Lower leg skin (tissue), 4 donors: ENCODE measurements at regions not wholly inside any gene's neighbourhood (a gene's known extent, or its start where the extent isn't known, plus 50 kb on each side); places are given as distances from the start of the nearest gene placed in this dataset.

Source experiments
- DNase-seq, 2 donors: peaks; one replicate each; pipeline ENCODE4 v3.0.0-alpha.2; 2019; ENCODE audit warnings: low spot score in 2 of 2
- H3K4me3 ChIP-seq: fragments of 200-600 bp; sonication (generic); 2 replicates; pipeline ENCODE4 v1.5.1; 2017; ENCODE audit warnings: mild to moderate bottlenecking, low read depth; ENCODE audit not compliant: poor library complexity, severe bottlenecking
- CTCF ChIP-seq, 3 donors: fragments of 450-650 bp; IDR thresholded peaks; one replicate each; pipeline ENCODE4 v1.5.1; 2016; ENCODE audit warnings: antibody characterized with exemption in 3 of 3, mild to moderate bottlenecking in 3 of 3, moderate library complexity in 2 of 3
- POLR2A ChIP-seq, 2 donors: fragments of 450-650 bp; IDR thresholded peaks; one replicate each; pipeline ENCODE4 v1.6.1; 2016 to 2017; ENCODE audit warnings: antibody characterized with exemption in 2 of 2, mild to moderate bottlenecking in 1 of 2, moderate library complexity in 1 of 2
- WGBS, 2 donors: methylation state at CpG; one replicate each; pipeline ENCODE4 v1.1.5; 2018; 5-methylcytosine and 5-hydroxymethylcytosine counted together
- intact Hi-C: fragments of 100-400 bp; cut with DNase I; formaldehyde crosslinking; loops from one replicate; pipeline ENCODE4 v1.15.0; 2023; ENCODE audit warnings: low total_unique reads

GRCh38 chr2:14182227-14182946 lies 450.1 kb upstream of the LRATD1 start:
- TF ChIP-seq POLR2A (IDR thresholded peaks at IDR 0.05) (no peak), CTCF (IDR thresholded peaks at IDR 0.05) (no peak)
- 85 to 91% methylated on average over 14 of the region's 16 CpGs for WGBS, 2 donors
- no peak for DNase-seq
- intact Hi-C loops, result no loop called here
- no peak overlapping the region for H3K4me3 ChIP-seq

GRCh38 chr2:14185906-14186305 lies 446.6 kb upstream of the LRATD1 start:
- intact Hi-C loops, result no loop called here
- TF ChIP-seq POLR2A (IDR thresholded peaks at IDR 0.05) (no peak), CTCF (IDR thresholded peaks at IDR 0.05) (no peak)
- no peak for DNase-seq
- H3K4me3 ChIP-seq, result no peak overlapping the region
- WGBS, 2 donors, result 64 to 71% methylated on average over 2 of the region's 2 CpGs

- intact Hi-C loops, result no loop called here
- DNase-seq, result no peak
- H3K4me3 ChIP-seq, result no peak overlapping the region
- WGBS, 2 donors, result 86 to 87% methylated on average over 6 of the region's 6 CpGs
- TF ChIP-seq CTCF (IDR thresholded peaks at IDR 0.05) (no peak), POLR2A (IDR thresholded peaks at IDR 0.05) (no peak)
Observed at GRCh38 chr2:14188446-14188845, 444.1 kb upstream of the LRATD1 start.

GRCh38 chr2:14189929-14190328 lies 442.6 kb upstream of the LRATD1 start:
- H3K4me3 ChIP-seq, result no peak overlapping the region
- intact Hi-C loops, result no loop called here
- WGBS, 2 donors, result 28 to 37% methylated on average over 2 of the region's 2 CpGs
- TF ChIP-seq CTCF (IDR thresholded peaks at IDR 0.05) (no peak), POLR2A (IDR thresholded peaks at IDR 0.05) (no peak)
- no peak for DNase-seq

GRCh38 chr2:14194233-14194632 lies 438.3 kb upstream of the LRATD1 start:
- DNase-seq, result no peak
- TF ChIP-seq CTCF (IDR thresholded peaks at IDR 0.05), result no peak
- TF ChIP-seq POLR2A (IDR thresholded peaks at IDR 0.05), result no peak
- no peak overlapping the region for H3K4me3 ChIP-seq
- intact Hi-C loops, result no loop called here
- 84 to 93% methylated on average over 1 of the region's 1 CpG for WGBS, 2 donors

GRCh38 chr2:14197293-14197692 lies 435.2 kb upstream of the LRATD1 start:
- 63 to 77% methylated on average over 2 of the region's 2 CpGs for WGBS, 2 donors
- intact Hi-C loops, result no loop called here
- TF ChIP-seq CTCF (IDR thresholded peaks at IDR 0.05), result no peak
- no peak for TF ChIP-seq POLR2A (IDR thresholded peaks at IDR 0.05)
- DNase-seq, result no peak
- H3K4me3 ChIP-seq, result no peak overlapping the region
